Activated T-helper 2 cell treated with anti-CD3 and anti-CD28 coated beads, Interferon-gamma antibody, Interleukin-2, Interleukin-4, amounts not matched to agents 10 μg/mL and 5 μg/mL and 100 μg/mL, durations not matched to agents 14 hours and 24 hours and 36 hours (primary cell): ENCODE measurements at regions not wholly inside any gene's neighbourhood (a gene's known extent, or its start where the extent isn't known, plus 50 kb on each side); places are given as distances from the start of the nearest gene placed in this dataset.

Experiments
- DNase-seq: peaks from one replicate; pipeline ENCODE4 v3.0.0; 2021; ENCODE audit warnings: low spot score
- H3K27ac Mint-ChIP-seq: one replicate; pipeline ENCODE4 v1.8.0; 2021; ENCODE audit warnings: mixed read lengths
- H3K27me3 Mint-ChIP-seq: one replicate; pipeline ENCODE4 v1.8.0; 2021; ENCODE audit warnings: low read depth, mixed read lengths
- H3K36me3 Mint-ChIP-seq: one replicate; pipeline ENCODE4 v1.8.0; 2021; ENCODE audit warnings: low read depth, mixed read lengths
- H3K4me1 Mint-ChIP-seq: one replicate; pipeline ENCODE4 v1.8.0; 2021; ENCODE audit warnings: low read depth, mixed read lengths
- H3K4me3 Mint-ChIP-seq: one replicate; pipeline ENCODE4 v1.8.0; 2021; ENCODE audit warnings: low read depth, mild to moderate bottlenecking, moderate library complexity, mixed read lengths
- H3K9me3 Mint-ChIP-seq: one replicate; pipeline ENCODE4 v1.8.0; 2021; ENCODE audit warnings: mixed read lengths
- intact Hi-C: fragments of 100-400 bp; cut with micrococcal nuclease; formaldehyde crosslinking; loops from one replicate; pipeline ENCODE4 v1.15.1; 2023

GRCh38 chr15:79373113-79373512 lies 59.0 kb upstream of the MINAR1 start:
- Mint-ChIP-seq H3K27ac (no peak overlapping the region), H3K27me3 (no peaks in the 10 kb centered on the region), H3K4me3 (no peak overlapping the region), H3K36me3 (no peaks in the 10 kb centered on the region), H3K9me3 (no peaks in the 10 kb centered on the region), H3K4me1 (peaks cover 4% of the 10 kb centered on the region)
- DNase-seq: no peak
- intact Hi-C loops: no loop called here

GRCh38 chr15:79373728-79374127 lies 58.4 kb upstream of the MINAR1 start:
- Mint-ChIP-seq H3K36me3 (no peaks in the 10 kb centered on the region), H3K27me3 (no peaks in the 10 kb centered on the region), H3K27ac (no peak overlapping the region), H3K9me3 (no peaks in the 10 kb centered on the region), H3K4me3 (no peak overlapping the region), H3K4me1 (peaks cover 8% of the 10 kb centered on the region)
- intact Hi-C loops: no loop called here
- DNase-seq: no peak

- Mint-ChIP-seq H3K4me3 (no peak overlapping the region), H3K4me1 (peaks cover 3% of the 10 kb centered on the region), H3K27me3 (no peaks in the 10 kb centered on the region), H3K27ac (no peak overlapping the region), H3K9me3 (no peaks in the 10 kb centered on the region), H3K36me3 (no peaks in the 10 kb centered on the region)
- DNase-seq: no peak
- intact Hi-C loops: no loop called here
These were observed 55.8 kb upstream of the MINAR1 start for GRCh38 chr15:79376383-79376782.

- Mint-ChIP-seq H3K36me3 (no peaks in the 10 kb centered on the region), H3K4me3 (no peak overlapping the region), H3K4me1 (peaks cover 3% of the 10 kb centered on the region), H3K27me3 (no peaks in the 10 kb centered on the region), H3K9me3 (no peaks in the 10 kb centered on the region), H3K27ac (no peak overlapping the region)
- DNase-seq: no peak
- intact Hi-C loops: no loop called here
These were observed 53.6 kb upstream of the MINAR1 start for GRCh38 chr15:79378394-79379109.

- intact Hi-C loops: loop anchor here (1.0 to 10.0 kb wide), 3 partner anchors 215 to 614 kb away; no protein-coding TSS in a partner anchor
- peak; percentile 46 for DNase-seq
- Mint-ChIP-seq H3K27ac (no peak overlapping the region), H3K4me3 (no peak overlapping the region), H3K36me3 (no peaks in the 10 kb centered on the region), H3K27me3 (no peaks in the 10 kb centered on the region), H3K9me3 (no peaks in the 10 kb centered on the region), H3K4me1 (peaks cover 3% of the 10 kb centered on the region)
These were observed 51.2 kb upstream of the MINAR1 start for GRCh38 chr15:79380755-79381497.

- intact Hi-C loops: loop anchor here (1.0 to 10.0 kb wide), 3 partner anchors 215 to 613 kb away; no protein-coding TSS in a partner anchor
- Mint-ChIP-seq H3K9me3 (no peaks in the 10 kb centered on the region), H3K27ac (no peak overlapping the region), H3K36me3 (no peaks in the 10 kb centered on the region), H3K4me3 (no peak overlapping the region), H3K4me1 (peaks cover 3% of the 10 kb centered on the region), H3K27me3 (no peaks in the 10 kb centered on the region)
- no peak for DNase-seq
These were observed 50.5 kb upstream of the MINAR1 start for GRCh38 chr15:79381593-79381992.
